NK-92 (cell line): ENCODE measurements at regions not wholly inside any gene's neighbourhood (a gene's known extent, or its start where the extent isn't known, plus 50 kb on each side); places are given as distances from the start of the nearest gene placed in this dataset.
"Not testable (repeated sequence)": the region's sequence is repeated elsewhere in the genome, so short reads cannot be mapped to it uniquely, and the experiment has no call there.

ENCODE experiments used
- DNase-seq: peaks from one replicate; lab custom pipeline; 2025; ENCODE audit not compliant: unreplicated experiment; lab: John Stamatoyannopoulos, UW

DNA sequence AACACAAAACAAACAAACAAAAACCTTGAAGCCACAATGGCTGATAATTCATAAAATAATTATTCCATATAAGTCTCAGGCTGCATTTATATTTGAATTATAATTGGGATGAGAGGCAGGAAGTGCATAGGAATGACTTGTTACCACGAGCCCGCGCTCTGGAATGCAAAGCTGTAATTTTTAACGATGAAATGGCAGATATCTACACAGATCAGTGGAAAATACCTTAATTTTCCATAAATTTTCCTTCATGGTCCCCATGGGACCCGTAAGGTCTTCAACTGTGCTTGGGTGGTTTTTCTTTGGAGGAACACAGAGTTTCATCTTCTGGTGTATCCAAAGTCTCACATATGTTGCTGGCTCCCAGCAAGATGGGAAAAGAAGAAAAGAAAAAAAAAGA lies 226.8 kb downstream of the SHOX start:
- no peak for DNase-seq

DNA sequence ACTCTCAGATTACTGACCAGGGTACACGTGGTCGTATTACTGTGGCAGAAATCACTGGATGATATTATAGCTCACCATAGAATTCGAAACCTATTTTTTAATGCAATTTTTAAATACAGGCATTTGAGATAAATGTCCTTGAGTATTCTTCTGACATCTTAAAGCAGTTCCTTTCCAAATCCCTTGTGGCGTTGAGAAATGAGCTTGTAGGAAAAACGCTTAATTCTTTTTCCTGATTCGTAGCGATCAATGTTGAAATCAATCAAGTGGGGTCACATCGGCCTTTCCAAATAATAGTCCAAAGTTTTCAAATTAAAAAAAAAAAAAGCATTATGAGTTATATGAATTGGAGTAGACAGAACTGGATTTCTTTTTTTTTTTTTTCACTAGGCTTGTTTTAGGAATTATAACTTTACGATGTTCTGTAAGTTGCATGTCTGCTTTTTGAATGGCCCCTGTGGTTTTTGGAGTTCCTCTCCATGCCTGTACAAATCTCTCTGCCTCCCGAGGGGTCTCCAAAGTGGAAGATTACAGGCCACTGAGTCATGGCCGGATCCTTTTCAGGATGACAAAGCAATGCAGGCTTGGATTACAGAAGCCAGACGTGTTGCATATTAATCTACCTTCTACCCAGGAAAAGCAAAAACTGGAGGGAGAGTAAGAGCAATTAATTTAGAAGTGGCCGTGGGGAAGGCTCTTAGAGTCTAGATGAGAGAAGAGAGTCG lies 226.1 kb downstream of the SHOX start:
- no peak for DNase-seq

GRCh38 chrX:853304-853703 lies 222.7 kb downstream of the SHOX start:
- no peak for DNase-seq

GRCh38 chrX:850471-850916 lies 219.9 kb downstream of the SHOX start:
- no peak for DNase-seq

DNA sequence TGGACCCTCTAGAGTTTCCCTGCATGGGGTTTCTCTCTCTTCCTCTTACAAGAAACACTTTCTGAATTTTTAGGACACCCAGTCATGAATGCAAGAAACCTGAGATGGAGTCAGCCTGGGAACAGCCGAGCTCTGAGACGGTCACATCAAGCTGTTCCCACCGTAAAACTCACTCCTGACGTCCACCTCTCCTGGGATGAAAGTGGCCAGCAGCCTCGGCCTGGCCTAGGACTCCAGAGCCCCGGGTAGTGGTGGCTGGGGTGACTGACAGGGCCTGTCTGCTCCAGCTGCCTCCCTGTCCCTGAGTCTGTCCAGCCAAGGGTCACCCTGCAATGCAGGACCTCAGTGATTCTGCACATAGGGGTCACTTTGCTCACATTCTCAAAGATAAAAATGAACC lies 217.8 kb downstream of the SHOX start:
- no peak for DNase-seq

GRCh38 chrX:843306-843705 lies 212.7 kb downstream of the SHOX start:
- no peak for DNase-seq

DNA sequence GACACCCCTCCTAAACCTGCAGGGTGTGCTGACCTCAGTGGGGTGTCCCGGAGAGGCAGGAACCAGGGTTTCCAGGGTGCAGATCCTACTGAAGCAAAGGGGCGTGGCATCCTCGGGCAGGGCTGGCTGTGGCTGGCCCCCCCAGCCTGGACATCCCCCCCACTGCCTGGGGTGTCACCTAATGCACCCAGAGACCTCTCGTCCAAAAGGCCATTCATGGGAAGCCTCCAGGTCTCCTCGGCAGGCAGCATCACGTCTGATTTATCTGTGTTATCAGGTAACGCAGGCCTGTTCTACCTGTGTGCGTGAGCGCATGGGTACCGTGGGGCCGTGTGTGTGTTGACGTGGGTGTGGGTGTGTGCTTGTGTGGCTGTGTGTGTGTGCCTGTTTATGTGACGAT lies 210.0 kb downstream of the SHOX start:
- DNase-seq = no peak

DNA sequence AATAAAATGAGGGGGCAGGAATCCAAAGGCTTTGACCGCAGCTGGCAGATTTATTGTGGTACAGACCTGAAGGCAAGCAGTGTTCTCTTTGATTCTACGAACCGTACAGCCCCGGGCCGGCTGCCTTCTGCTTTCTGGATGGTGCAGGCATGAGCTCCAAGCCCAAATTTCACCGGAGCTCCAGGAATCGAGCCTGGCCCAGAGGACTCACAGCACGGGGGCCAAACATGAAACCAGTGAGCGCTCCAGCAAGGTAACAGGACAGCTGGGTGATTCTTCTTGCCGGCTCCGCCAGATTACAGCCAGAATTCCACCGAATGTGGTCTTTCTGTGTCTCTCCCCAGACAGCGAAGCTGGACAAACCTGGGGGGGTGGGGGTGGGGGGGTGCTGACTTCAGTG lies 208.1 kb downstream of the SHOX start:
- not testable (repeated sequence) for DNase-seq

DNA sequence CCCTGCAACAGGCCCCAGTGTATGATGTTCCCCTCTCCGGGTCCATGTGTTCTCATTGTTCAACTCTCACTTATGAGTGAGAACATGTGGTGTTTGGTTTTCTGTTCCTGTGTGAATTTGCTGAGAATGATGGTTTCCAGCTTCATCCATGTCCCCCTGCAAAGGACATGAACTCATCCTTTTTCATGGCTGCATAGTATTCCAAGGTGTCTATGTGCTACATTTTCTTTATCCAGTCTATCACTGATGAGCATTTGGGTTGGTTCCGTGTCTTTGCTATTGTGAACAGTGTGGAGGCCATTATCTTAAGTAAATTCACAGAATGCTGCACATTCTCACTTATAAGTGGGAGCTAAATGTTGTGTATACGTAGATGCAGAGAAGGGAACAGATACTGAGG lies 205.3 kb downstream of the SHOX start:
- DNase-seq = not testable (repeated sequence)

DNA sequence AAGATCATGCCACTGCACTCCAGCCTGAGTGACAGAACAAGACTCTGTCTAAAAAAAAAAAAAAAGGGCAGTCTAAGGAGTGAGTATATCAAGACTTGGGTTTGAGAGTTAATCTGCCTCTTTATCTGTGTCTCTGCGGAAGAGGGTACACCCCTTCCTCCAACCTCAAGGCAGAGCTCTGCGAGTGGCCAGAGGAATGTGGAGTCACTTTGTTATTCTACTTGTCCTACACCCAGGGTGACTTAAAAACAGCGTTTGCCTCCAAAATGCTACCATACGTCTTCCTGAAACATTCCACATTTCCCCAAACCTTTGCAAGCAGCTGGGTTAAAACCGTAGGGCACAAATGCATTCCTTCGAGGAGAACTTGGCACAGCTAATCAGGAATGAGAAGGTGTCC lies 199.9 kb downstream of the SHOX start:
- no peak for DNase-seq

GRCh38 chrX:829145-829544 lies 198.6 kb downstream of the SHOX start:
- DNase-seq = no peak

- DNase-seq = no peak
Observed at GRCh38 chrX:828411-828959, 197.9 kb downstream of the SHOX start.

GRCh38 chrX:826448-826847 lies 195.9 kb downstream of the SHOX start:
- no peak for DNase-seq

DNA sequence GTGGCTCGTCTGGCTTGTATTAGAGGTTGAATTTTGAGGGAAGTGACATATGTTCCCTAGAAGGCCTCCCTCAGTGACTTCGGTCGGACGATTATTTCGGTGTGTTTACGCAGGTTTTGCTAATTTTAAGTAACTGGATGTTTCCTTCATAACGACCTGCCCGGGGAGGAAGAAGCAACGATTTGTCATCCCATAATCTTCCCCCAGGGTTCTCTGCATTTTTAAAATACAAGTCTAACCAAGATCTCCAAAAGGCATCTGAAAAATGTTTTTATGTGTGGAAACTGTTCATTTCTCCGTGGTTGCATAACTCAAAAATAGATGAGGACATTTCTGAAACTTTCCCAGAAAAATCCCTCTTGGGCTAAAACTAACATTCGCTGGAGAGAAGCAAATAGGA lies 195.4 kb downstream of the SHOX start:
- no peak for DNase-seq

DNA sequence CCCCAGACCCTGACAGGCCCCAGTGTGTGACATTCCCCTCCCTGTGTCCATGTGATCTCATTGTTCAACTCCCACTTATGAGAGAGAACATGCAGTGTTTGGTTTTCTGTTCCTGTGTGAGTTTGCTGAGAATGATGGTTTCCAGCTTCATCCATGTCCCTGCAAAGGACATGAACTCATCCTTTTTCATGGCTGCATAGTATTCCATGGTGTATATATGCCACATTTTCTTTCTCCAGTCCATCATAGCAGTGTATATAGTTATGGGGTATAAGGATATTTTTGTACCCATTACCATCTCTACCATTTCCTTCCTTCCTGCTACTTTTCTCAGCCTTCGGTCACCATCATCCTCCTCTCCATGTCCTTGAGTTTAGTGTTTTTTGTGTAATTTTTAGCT lies 192.5 kb downstream of the SHOX start:
- not testable (repeated sequence) for DNase-seq

DNA sequence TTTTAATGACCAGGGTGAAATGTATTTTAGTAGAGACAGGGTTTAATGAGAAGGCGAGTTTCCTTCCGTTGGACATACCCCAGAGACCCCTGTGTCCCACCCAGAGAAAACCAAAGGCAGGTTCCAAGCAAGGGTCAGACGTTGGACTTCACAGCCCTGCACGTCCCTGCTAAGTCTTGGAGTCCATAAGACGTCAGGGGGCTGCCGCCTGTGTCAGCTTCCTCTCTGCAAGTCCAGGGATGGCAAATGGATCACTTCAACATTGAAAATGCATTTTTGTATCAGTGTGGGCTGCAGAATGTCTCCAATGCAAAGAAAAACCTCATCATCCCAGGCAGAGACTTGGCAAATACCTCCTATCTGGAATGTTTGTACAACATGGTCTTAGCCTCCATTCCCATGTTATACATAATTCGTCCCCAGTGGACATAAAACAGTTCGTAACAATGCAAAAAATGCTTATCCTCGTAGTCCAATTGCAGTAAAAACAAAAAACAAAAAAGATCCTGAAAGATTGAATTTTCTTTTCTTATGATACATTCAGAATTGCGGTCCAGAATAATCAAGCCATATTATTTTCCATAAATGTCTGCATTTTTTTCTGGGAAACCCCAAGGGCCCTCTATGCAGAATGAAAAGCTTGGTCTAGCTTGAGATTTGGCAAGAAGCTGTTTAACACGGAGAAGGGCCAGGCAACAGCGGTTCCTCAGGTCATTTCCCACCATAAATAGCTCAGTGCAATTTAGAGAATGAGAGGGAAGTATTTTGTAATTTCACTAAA lies 190.9 kb downstream of the SHOX start:
- DNase-seq = no peak

DNA sequence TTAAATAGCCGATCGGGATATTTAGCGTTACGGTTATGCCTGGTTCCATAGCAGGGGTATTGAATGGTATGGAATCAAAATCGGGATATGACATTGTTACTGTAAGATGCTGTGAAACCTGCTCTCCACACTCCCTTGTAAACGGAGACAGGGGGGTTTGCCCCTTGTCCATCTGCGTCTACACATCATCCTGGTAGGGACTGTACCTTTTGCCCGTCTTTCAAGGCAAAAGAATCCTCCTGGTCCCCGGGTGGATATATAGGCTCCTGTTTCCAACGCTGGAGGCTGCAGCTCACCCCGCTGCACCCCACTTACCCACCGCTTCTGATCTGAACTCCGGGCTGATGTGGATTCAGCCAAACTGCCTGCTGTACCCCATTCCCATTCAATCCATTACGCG lies 189.1 kb downstream of the SHOX start:
- DNase-seq = no peak

GRCh38 chrX:817759-818300 lies 187.2 kb downstream of the SHOX start:
- DNase-seq = no peak

- not testable (repeated sequence) for DNase-seq
Observed at GRCh38 chrX:817147-817546, 186.6 kb downstream of the SHOX start.

DNA sequence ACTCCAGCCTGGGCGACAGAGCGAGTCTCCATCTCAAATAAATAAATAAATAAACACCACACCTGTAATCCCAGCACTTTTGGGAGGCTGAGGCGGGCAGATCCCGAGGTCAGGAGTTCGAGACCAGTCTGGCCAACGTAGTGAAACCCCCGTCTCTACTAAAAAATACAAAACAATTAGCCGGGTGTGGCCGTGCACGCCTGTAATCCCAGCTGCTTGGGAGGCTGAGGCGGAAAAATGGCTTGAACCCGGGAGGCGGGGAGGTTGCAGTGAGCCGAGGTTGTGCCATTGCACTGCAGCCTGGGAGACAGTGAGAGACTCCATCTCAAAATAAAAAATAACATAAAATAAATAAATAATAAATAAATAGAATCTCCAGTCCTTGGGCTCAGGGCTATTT lies 185.8 kb downstream of the SHOX start:
- no peak for DNase-seq

DNA sequence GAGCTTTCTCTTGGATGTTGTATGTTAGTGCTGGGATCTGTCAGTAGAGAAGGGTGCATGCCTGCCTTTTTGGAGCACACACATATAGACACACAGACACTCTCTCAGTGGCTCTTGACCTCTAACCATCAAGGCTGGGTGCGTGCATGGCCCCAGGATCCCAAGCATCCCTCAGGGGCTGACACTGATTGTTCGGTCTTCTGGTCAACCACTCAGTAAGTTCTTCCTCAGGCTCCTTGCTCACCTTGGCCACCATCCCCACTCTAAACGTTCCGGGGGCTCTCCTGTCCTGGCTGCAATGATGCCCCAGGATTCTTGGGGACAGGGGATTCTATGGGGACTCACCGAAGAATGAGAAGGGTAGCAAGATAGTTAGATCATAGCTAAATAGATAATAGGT lies 179.6 kb downstream of the SHOX start:
- no peak for DNase-seq

- no peak for DNase-seq
Observed at GRCh38 chrX:809081-809480, 178.5 kb downstream of the SHOX start.
